HG03520 (cell line): ENCODE measurements at regions not wholly inside any gene's neighbourhood (a gene's known extent, or its start where the extent isn't known, plus 50 kb on each side); places are given as distances from the start of the nearest gene placed in this dataset.

Source experiments
- ATAC-seq: cut with Tn5 transposase; IDR thresholded peaks from one replicate; pipeline ENCODE4 v1.9.1; 2021; ENCODE audit warnings: mild to moderate bottlenecking, moderate library complexity; ENCODE audit not compliant: unreplicated experiment

GRCh38 chr1:4944911-4945310 lies 290.5 kb downstream of the AJAP1 start:
- no peak for ATAC-seq

GRCh38 chr1:4944072-4944471 lies 289.7 kb downstream of the AJAP1 start:
- no peak for ATAC-seq

- no peak for ATAC-seq
These were observed 284.9 kb downstream of the AJAP1 start for GRCh38 chr1:4939266-4939665.

GRCh38 chr1:4937876-4938534 lies 283.6 kb downstream of the AJAP1 start:
- ATAC-seq, result no peak

GRCh38 chr1:4935807-4936206 lies 281.4 kb downstream of the AJAP1 start:
- ATAC-seq, result no peak

- ATAC-seq, result no peak
These were observed 278.8 kb downstream of the AJAP1 start for GRCh38 chr1:4933232-4933631.

GRCh38 chr1:4932311-4933030 lies 278.1 kb downstream of the AJAP1 start:
- ATAC-seq, result no peak

- no peak for ATAC-seq
These were observed 277.1 kb downstream of the AJAP1 start for GRCh38 chr1:4931486-4931885.

GRCh38 chr1:4928186-4928585 lies 273.8 kb downstream of the AJAP1 start:
- ATAC-seq, result no peak

- ATAC-seq, result no peak
These were observed 269.9 kb downstream of the AJAP1 start for GRCh38 chr1:4924356-4924755.

GRCh38 chr1:4916610-4917009 lies 262.2 kb downstream of the AJAP1 start:
- no peak for ATAC-seq

GRCh38 chr1:4915154-4915553 lies 260.7 kb downstream of the AJAP1 start:
- ATAC-seq, result no peak

- no peak for ATAC-seq
These were observed 254.1 kb downstream of the AJAP1 start for GRCh38 chr1:4908486-4908885.

GRCh38 chr1:4894566-4894965 lies 240.2 kb downstream of the AJAP1 start:
- no peak for ATAC-seq

GRCh38 chr1:4880626-4881025 lies 226.2 kb downstream of the AJAP1 start:
- ATAC-seq, result no peak

- no peak for ATAC-seq
These were observed 223.0 kb downstream of the AJAP1 start for GRCh38 chr1:4877426-4877825.

- ATAC-seq, result no peak
These were observed 217.0 kb downstream of the AJAP1 start for GRCh38 chr1:4871373-4871772.

GRCh38 chr1:4868521-4868920 lies 214.1 kb downstream of the AJAP1 start:
- no peak for ATAC-seq

GRCh38 chr1:4856396-4856795 lies 202.0 kb downstream of the AJAP1 start:
- ATAC-seq, result no peak

GRCh38 chr1:4854367-4854766 lies 200.0 kb downstream of the AJAP1 start:
- no peak for ATAC-seq

- ATAC-seq, result no peak
These were observed 199.5 kb downstream of the AJAP1 start for GRCh38 chr1:4853904-4854303.

- no peak for ATAC-seq
These were observed 197.1 kb downstream of the AJAP1 start for GRCh38 chr1:4851385-4852065.
